HEK293T (cell line): ENCODE measurements at regions not wholly inside any gene's neighbourhood (a gene's known extent, or its start where the extent isn't known, plus 50 kb on each side); places are given as distances from the start of the nearest gene placed in this dataset.

ENCODE experiments used
- NFRKB ChIP-seq: fragments of 450-650 bp; IDR thresholded peaks from 2 replicates; pipeline ENCODE4 v1.6.1; 2016; ENCODE audit warnings: mild to moderate bottlenecking, moderate library complexity
- SP1 ChIP-seq: fragments of 450-650 bp; IDR thresholded peaks from 2 replicates; pipeline ENCODE4 v1.6.1; 2017

DNA sequence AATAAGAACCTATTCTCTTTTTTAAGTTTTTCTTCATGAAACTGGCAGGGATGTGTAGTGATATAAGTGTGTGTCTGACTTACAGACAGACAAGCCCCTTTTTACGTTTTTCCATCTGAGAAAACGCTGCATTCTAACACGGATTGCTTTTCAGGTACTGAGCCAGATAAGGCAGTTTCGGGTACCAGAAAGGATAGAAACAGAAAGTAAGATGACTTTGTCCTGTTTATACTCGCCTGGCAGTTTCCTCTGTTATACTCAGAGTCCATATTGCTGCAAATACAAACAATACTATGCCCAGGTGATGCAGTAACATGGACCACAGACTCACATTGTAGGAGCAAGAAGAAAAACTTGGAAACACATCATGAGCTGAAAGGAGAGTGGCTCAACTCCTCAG lies 2320.6 kb upstream of the AGA start:
- TF ChIP-seq SP1 (no peak), NFRKB (no peak)
